ENCODE measurements at regions not wholly inside any gene's neighbourhood (a gene's known extent, or its start where the extent isn't known, plus 50 kb on each side); places are given as distances from the start of the nearest gene placed in this dataset.

DNA sequence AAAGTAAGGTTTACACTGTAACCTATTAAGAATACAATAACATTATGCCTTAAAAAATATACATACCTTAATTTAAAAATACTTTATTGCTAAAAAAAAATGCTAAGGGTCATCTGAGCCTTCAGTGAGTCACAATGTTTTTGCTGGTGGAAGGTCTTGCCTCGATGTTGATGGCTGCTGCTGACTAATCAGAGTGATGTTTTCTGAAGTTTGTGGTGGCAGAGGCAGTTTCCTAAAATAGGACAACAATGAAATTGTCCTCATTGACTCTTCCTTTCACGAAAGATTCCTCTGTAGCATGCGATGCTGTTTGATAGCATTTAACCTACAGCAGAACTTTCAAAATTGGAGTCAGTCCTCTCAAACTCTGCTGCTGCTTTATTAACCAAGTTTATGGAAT lies 97.6 kb downstream of the FAT3 start:
- TF ChIP-seq, protein P1, sequence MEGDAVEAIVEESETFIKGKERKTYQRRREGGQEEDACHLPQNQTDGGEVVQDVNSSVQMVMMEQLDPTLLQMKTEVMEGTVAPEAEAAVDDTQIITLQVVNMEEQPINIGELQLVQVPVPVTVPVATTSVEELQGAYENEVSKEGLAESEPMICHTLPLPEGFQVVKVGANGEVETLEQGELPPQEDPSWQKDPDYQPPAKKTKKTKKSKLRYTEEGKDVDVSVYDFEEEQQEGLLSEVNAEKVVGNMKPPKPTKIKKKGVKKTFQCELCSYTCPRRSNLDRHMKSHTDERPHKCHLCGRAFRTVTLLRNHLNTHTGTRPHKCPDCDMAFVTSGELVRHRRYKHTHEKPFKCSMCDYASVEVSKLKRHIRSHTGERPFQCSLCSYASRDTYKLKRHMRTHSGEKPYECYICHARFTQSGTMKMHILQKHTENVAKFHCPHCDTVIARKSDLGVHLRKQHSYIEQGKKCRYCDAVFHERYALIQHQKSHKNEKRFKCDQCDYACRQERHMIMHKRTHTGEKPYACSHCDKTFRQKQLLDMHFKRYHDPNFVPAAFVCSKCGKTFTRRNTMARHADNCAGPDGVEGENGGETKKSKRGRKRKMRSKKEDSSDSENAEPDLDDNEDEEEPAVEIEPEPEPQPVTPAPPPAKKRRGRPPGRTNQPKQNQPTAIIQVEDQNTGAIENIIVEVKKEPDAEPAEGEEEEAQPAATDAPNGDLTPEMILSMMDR (conservative IDR thresholded peaks at IDR 0.05; ENCODE audit: low read depth in 2 of 2), result no peak
- TF ChIP-seq EZH2 (IDR thresholded peaks at IDR 0.05; ENCODE audit: low read depth, unreplicated experiment), result no peak

Measured in GM23338 (cell line).